PC-3 (cell line): ENCODE measurements at regions not wholly inside any gene's neighbourhood (a gene's known extent, or its start where the extent isn't known, plus 50 kb on each side); places are given as distances from the start of the nearest gene placed in this dataset.

ENCODE experiments used
- ATAC-seq: fragments of 200-7000 bp; cut with Tn5 transposase; 2 replicates; pipeline ENCODE4 v1.9.1; 2020; ENCODE audit warnings: mild to moderate bottlenecking, moderate library complexity
- BruUV-seq: library from RNA; stranded (reverse); fragments of 400-500 nt; replicated peaks from 2 replicates; lab custom pipeline; 2021; lab: Mats Ljungman, UMichigan
- CTCF ChIA-PET: fragments of 300-600 bp; sonication (Branson Sonifier 250); formaldehyde crosslinking; loops from one replicate; lab custom pipeline; 2022; ENCODE audit warnings: antibody characterized with exemption; lab: Charles Lee
- POLR2A ChIA-PET: fragments of 300-600 bp; sonication (Branson Sonifier 250); formaldehyde crosslinking; loops from one replicate; lab custom pipeline; 2022; ENCODE audit warnings: antibody characterized with exemption; ENCODE audit not compliant: unreplicated experiment; lab: Charles Lee
- DNase-seq: peaks from one replicate; pipeline ENCODE4 v3.0.0-alpha.2; 2015
- H2AFZ ChIP-seq: fragments of 300-600 bp; sonication (generic); 2 replicates; pipeline ENCODE4 v1.6.0; 2016; ENCODE audit warnings: antibody characterized with exemption, low read length
- H3F3A ChIP-seq: fragments of 300-600 bp; sonication (generic); one replicate; pipeline ENCODE4 v1.6.0; 2017; ENCODE audit warnings: antibody characterized with exemption, low read length, control low read depth, mild to moderate bottlenecking; ENCODE audit not compliant: unreplicated experiment
- H3K27ac ChIP-seq: fragments of 300-600 bp; sonication (generic); 2 replicates; pipeline ENCODE4 v1.5.1; 2016; ENCODE audit warnings: mild to moderate bottlenecking, low read length
- H3K27me3 ChIP-seq: fragments of 300-600 bp; sonication (generic); 2 replicates; pipeline ENCODE4 v1.6.1; 2016; ENCODE audit warnings: low read length, mixed read lengths
- H3K36me3 ChIP-seq: fragments of 300-600 bp; sonication (generic); 2 replicates; pipeline ENCODE4 v1.6.1; 2016; ENCODE audit warnings: low read depth, mixed run types, low read length, mixed read lengths
- H3K4me1 ChIP-seq: fragments of 300-600 bp; sonication (generic); 2 replicates; pipeline ENCODE4 v1.5.1; 2016; ENCODE audit warnings: low read length; ENCODE audit not compliant: insufficient read depth
- H3K4me2 ChIP-seq: fragments of 300-600 bp; sonication (generic); 2 replicates; pipeline ENCODE4 v1.6.0; 2016; ENCODE audit warnings: low read length
- H3K4me3 ChIP-seq: fragments of 300-600 bp; sonication (generic); 2 replicates; pipeline ENCODE4 v1.5.1; 2016; ENCODE audit warnings: mild to moderate bottlenecking, low read length, mixed read lengths
- H3K79me2 ChIP-seq: fragments of 300-600 bp; sonication (generic); 2 replicates; pipeline ENCODE4 v1.6.1; 2017; ENCODE audit warnings: low read length, mixed read lengths
- H3K9ac ChIP-seq: fragments of 300-600 bp; sonication (generic); 2 replicates; pipeline ENCODE4 v1.6.0; 2016; ENCODE audit warnings: mild to moderate bottlenecking, low read length
- H3K9me2 ChIP-seq: fragments of 300-600 bp; sonication (generic); replicated peaks from 2 replicates; pipeline ENCODE4 v1.6.1; 2016; ENCODE audit warnings: mixed run types, low read length, mixed read lengths
- H3K9me3 ChIP-seq: fragments of 300-600 bp; sonication (generic); 2 replicates; pipeline ENCODE4 v1.6.1; 2016; ENCODE audit warnings: low read length, mixed read lengths
- H4K20me1 ChIP-seq: fragments of 300-600 bp; sonication (generic); 2 replicates; pipeline ENCODE4 v1.6.1; 2016; ENCODE audit warnings: low read length, mixed read lengths
- CTCF ChIP-seq: fragments of 300-600 bp; sonication (generic); conservative IDR thresholded peaks from 2 replicates; pipeline ENCODE4 v1.5.1; 2017; ENCODE audit warnings: antibody characterized with exemption, low read depth, mild to moderate bottlenecking, low read length
- EZH2 ChIP-seq: fragments of 300-600 bp; sonication (generic); IDR thresholded peaks from one replicate; pipeline ENCODE4 v1.6.1; 2017; ENCODE audit warnings: antibody characterized with exemption, mild to moderate bottlenecking, low read length; ENCODE audit not compliant: unreplicated experiment
- EZH2phosphoT487 ChIP-seq: fragments of 300-600 bp; sonication (generic); IDR thresholded peaks from 2 replicates; pipeline ENCODE4 v1.6.1; 2018; ENCODE audit warnings: mild to moderate bottlenecking, antibody characterized with exemption, low read length, borderline replicate concordance
- intact Hi-C: fragments of 100-400 bp; cut with micrococcal nuclease; formaldehyde crosslinking; loops from 2 replicates; pipeline ENCODE4 v1.9.0; 2023

GRCh38 chr2:196259507-196260481 is 88.4 kb upstream of the STK17B start:
- peak overlapping the region; percentile 52 for H3K4me2 ChIP-seq
- peak overlapping the region; percentile 37 for H2AFZ ChIP-seq
- CTCF ChIA-PET, result no interaction called here
- peaks cover 39% of the 10 kb centered on the region for H3K4me1 ChIP-seq
- H3K4me3 ChIP-seq, result 0 out of 2 replicates have a peak overlapping the region, but pooled peaks have one; percentile 3
- H3K27me3 ChIP-seq, result no peaks in the 10 kb centered on the region
- no peak for TF ChIP-seq EZH2
- no peak for TF ChIP-seq EZH2phosphoT487
- no peak for TF ChIP-seq CTCF
- peak overlapping the region; percentile 26; the same call in 1 of the 2 replicates for H3K9ac ChIP-seq
- POLR2A ChIA-PET, result no interaction called here
- no peaks in the 10 kb centered on the region for H3K36me3 ChIP-seq
- no TSS peak for BruUV-seq
- no peaks in the 10 kb centered on the region for H3F3A ChIP-seq
- H3K27ac ChIP-seq, result peak overlapping the region; percentile 90
- H3K9me3 ChIP-seq, result no peaks in the 10 kb centered on the region
- no peaks in the 10 kb centered on the region for H3K79me2 ChIP-seq
- DNase-seq (peak; percentile 86), ATAC-seq (peak; percentile 90)
- H4K20me1 ChIP-seq, result no peaks in the 10 kb centered on the region
- no peaks in the 10 kb centered on the region for H3K9me2 ChIP-seq
- intact Hi-C loops, result no loop called here

GRCh38 chr2:196260546-196260945 is 89.2 kb upstream of the STK17B start:
- POLR2A ChIA-PET, result no interaction called here
- no peaks in the 10 kb centered on the region for H3K79me2 ChIP-seq
- H3K4me2 ChIP-seq, result peak overlapping the region; percentile 52
- peak overlapping the region; percentile 37; the same call in 1 of the 2 replicates for H2AFZ ChIP-seq
- no peaks in the 10 kb centered on the region for H3F3A ChIP-seq
- peak overlapping the region; percentile 90 for H3K27ac ChIP-seq
- H3K9me2 ChIP-seq, result no peaks in the 10 kb centered on the region
- intact Hi-C loops, result no loop called here
- ATAC-seq (no peak), DNase-seq (no peak)
- no peaks in the 10 kb centered on the region for H3K27me3 ChIP-seq
- no peaks in the 10 kb centered on the region for H3K36me3 ChIP-seq
- TF ChIP-seq EZH2phosphoT487, result no peak
- CTCF ChIA-PET, result no interaction called here
- H3K9ac ChIP-seq, result peak overlapping the region; percentile 26; the same call in 1 of the 2 replicates
- peaks cover 39% of the 10 kb centered on the region for H3K4me1 ChIP-seq
- H4K20me1 ChIP-seq, result no peaks in the 10 kb centered on the region
- H3K9me3 ChIP-seq, result no peaks in the 10 kb centered on the region
- H3K4me3 ChIP-seq, result no peak overlapping the region
- BruUV-seq, result no TSS peak

- Histone ChIP-seq H3K79me2 (no peaks in the 10 kb centered on the region), H3K9ac (no peak overlapping the region), H2AFZ (no peak overlapping the region), H3F3A (no peaks in the 10 kb centered on the region), H3K9me3 (no peaks in the 10 kb centered on the region), H3K4me3 (no peak overlapping the region), H3K27me3 (no peaks in the 10 kb centered on the region), H3K27ac (no peak overlapping the region), H4K20me1 (no peaks in the 10 kb centered on the region), H3K4me1 (peaks cover 33% of the 10 kb centered on the region), H3K4me2 (no peak overlapping the region), H3K36me3 (no peaks in the 10 kb centered on the region), H3K9me2 (no peaks in the 10 kb centered on the region)
- intact Hi-C loops, result no loop called here
- ATAC-seq, result no peak
- no TSS peak for BruUV-seq
- DNase-seq, result no peak
- TF ChIP-seq CTCF (no peak), EZH2phosphoT487 (no peak), EZH2 (no peak)
- POLR2A ChIA-PET, result no interaction called here
- CTCF ChIA-PET, result no interaction called here
These were observed 91.2 kb upstream of the STK17B start for GRCh38 chr2:196262606-196263005.
